Progenitor cell of endocrine pancreas (in vitro differentiated cells): ENCODE measurements at regions not wholly inside any gene's neighbourhood (a gene's known extent, or its start where the extent isn't known, plus 50 kb on each side); places are given as distances from the start of the nearest gene placed in this dataset.

Source experiments
- DNase-seq: peaks from one replicate; pipeline ENCODE4 v3.0.0; 2021; ENCODE audit warnings: low spot score; ENCODE audit not compliant: unreplicated experiment
- H3K27ac Mint-ChIP-seq: 2 replicates; pipeline ENCODE4 v1.8.0; 2021; ENCODE audit warnings: mild to moderate bottlenecking, moderate library complexity, mixed read lengths
- H3K27me3 Mint-ChIP-seq: 2 replicates; pipeline ENCODE4 v1.8.0; 2021; ENCODE audit warnings: mixed read lengths
- H3K36me3 Mint-ChIP-seq: 2 replicates; pipeline ENCODE4 v1.8.0; 2022; ENCODE audit warnings: mixed read lengths; ENCODE audit not compliant: insufficient read depth
- H3K4me1 Mint-ChIP-seq: 2 replicates; pipeline ENCODE4 v1.8.0; 2021; ENCODE audit warnings: low read depth, mixed read lengths
- H3K4me3 Mint-ChIP-seq: 2 replicates; pipeline ENCODE4 v1.8.0; 2021; ENCODE audit warnings: low read depth, mild to moderate bottlenecking, moderate library complexity, mixed read lengths
- H3K9me3 Mint-ChIP-seq: 2 replicates; pipeline ENCODE4 v1.8.0; 2021; ENCODE audit warnings: low read depth, mixed read lengths
- TF ChIP-seq, protein P1 (sequence below): fragments of 200-600 bp; sonication (generic); IDR thresholded peaks from one replicate; pipeline ENCODE4 v1.5.0; 2021; ENCODE audit warnings: antibody characterized with exemption, mild to moderate bottlenecking; ENCODE audit not compliant: unreplicated experiment

DNA sequence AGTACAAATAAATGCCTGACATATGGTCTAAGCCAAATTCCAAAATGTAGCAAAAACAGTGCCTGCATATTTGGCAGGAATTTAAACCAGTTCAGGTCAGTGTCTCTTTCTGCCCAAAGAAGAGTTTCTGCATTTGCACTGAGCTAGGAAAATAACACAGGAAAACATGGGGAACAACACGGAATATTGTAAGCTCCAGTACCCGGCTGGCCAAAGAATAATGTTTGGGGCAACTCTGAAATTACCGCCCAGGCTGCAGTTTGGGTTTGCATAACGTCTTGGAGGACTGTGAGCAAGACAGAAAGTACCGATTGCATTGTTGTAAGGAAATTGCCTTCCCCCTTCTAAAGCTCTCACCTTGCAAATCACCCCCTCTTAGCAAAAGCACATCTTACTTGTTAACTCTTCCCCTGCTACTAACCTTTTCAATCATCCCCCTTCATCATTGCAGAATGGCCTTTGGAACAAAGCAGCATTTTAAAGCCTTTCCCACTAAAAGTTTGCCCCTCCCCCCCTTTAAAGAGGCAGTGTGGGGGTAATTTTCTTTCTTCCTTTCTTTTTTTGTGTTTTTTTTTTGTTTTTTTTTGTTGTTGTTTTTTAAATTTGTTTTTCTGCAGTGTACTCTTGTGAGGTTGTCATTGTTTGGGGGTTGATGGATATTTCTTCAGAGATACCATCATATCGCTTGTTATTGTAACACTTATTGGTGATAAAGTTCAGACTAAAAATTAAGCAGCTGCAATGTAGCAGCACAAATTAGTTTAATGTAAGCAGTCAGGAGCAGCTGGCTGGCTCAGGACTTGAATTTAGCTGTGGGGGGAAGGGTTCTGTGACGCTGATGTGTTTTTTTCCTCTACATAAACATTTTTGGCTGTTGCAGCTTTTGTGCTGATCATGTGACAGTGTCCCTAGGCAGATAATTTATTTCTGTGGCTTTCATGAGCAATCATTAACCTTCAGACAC lies 100.0 kb upstream of the CITED2 start:
- Mint-ChIP-seq H3K4me3 (peak overlapping the region; percentile 52), H3K36me3 (no peaks in the 10 kb centered on the region), H3K27ac (peak overlapping the region; percentile 65), H3K27me3 (no peaks in the 10 kb centered on the region), H3K9me3 (no peaks in the 10 kb centered on the region), H3K4me1 (peaks cover 39% of the 10 kb centered on the region)
- TF ChIP-seq, protein P1, sequence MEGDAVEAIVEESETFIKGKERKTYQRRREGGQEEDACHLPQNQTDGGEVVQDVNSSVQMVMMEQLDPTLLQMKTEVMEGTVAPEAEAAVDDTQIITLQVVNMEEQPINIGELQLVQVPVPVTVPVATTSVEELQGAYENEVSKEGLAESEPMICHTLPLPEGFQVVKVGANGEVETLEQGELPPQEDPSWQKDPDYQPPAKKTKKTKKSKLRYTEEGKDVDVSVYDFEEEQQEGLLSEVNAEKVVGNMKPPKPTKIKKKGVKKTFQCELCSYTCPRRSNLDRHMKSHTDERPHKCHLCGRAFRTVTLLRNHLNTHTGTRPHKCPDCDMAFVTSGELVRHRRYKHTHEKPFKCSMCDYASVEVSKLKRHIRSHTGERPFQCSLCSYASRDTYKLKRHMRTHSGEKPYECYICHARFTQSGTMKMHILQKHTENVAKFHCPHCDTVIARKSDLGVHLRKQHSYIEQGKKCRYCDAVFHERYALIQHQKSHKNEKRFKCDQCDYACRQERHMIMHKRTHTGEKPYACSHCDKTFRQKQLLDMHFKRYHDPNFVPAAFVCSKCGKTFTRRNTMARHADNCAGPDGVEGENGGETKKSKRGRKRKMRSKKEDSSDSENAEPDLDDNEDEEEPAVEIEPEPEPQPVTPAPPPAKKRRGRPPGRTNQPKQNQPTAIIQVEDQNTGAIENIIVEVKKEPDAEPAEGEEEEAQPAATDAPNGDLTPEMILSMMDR, result no peak
- DNase-seq, result no peak

DNA sequence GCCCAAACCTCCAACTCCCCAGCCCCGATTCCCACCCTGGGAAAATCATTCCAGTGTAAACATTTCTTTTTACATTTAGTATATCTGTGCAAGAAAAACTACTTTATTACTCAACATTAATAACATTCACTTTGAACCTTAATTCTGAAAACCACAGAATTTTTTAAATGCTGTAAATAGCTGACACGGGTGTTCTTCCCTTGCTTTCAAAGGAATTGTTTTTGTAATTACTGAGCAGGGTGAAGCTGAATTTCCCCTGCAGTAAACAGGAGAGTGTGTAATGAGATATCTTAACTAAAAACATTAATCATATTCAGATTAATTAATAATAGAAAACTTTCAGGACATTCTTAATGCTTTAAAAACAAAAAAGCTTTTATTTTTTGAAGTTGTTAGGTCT lies 99.3 kb upstream of the CITED2 start:
- Mint-ChIP-seq H3K27me3 (no peaks in the 10 kb centered on the region), H3K27ac (peak overlapping the region; percentile 35), H3K4me3 (no peak overlapping the region), H3K4me1 (peaks cover 35% of the 10 kb centered on the region), H3K36me3 (no peaks in the 10 kb centered on the region), H3K9me3 (no peaks in the 10 kb centered on the region)
- no peak for DNase-seq
- TF ChIP-seq, protein P1, result no peak

DNA sequence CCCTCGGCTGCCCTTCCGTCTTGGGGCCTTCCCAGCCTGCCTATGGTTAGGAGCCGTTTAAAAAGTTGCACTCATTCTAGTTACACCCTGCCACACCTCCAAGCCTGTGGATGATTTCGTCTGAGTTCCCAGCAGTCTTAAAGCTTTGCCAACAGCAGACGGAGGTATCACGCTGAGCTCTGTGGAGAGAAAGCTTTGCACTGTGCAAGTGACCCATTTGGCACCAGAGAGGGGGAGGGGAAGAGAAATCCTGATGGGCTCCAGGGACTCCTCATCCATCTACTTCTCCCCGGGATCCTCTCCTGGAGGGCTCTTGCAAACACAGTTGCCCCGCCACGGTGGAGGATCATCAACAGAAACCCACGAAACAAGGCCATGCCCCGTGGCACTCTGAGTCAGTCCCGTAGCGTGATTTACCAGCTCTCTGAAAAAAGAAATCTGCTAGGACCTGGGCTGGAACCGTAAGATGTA lies 98.8 kb upstream of the CITED2 start:
- Mint-ChIP-seq H3K4me3 (no peak overlapping the region), H3K27me3 (no peaks in the 10 kb centered on the region), H3K9me3 (no peaks in the 10 kb centered on the region), H3K27ac (peak overlapping the region; percentile 35), H3K4me1 (peaks cover 35% of the 10 kb centered on the region), H3K36me3 (no peaks in the 10 kb centered on the region)
- TF ChIP-seq, protein P1, result no peak
- no peak for DNase-seq

DNA sequence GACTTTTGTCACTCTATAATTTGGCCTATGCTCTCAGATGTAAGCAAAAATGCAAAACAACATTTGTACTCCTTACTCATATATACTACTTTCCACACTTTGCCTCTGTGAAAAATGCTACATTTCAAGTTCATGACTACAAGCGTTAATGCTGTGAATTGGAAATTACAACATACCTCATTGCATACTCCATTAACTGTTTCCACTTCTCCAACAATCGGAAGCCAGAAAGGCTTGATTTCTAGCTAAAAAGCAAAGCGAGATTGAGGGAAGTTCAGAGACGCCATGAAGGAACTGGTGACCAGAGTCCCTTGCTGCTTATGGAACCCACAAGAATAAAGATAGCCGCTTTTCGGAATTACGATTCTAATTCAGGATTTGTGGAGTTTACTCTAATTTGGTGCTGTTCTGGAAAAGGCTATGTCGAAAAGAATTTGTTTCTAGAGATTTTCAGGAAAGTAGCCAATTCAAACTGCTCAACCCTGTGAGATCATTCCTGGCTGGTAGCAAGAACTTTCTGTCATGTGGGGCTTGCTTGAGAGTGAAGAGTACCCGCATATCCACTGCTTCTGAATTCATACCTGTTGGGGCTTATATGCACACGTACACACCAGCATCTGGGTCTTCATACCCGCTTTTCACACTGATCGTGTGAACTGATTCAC lies 98.0 kb upstream of the CITED2 start:
- H3K9me3 Mint-ChIP-seq, result no peaks in the 10 kb centered on the region
- peaks cover 33% of the 10 kb centered on the region for H3K4me1 Mint-ChIP-seq
- no peaks in the 10 kb centered on the region for H3K27me3 Mint-ChIP-seq
- no peak overlapping the region for H3K27ac Mint-ChIP-seq
- no peak for DNase-seq
- no peak overlapping the region for H3K4me3 Mint-ChIP-seq
- no peaks in the 10 kb centered on the region for H3K36me3 Mint-ChIP-seq
- TF ChIP-seq, protein P1, result no peak

DNA sequence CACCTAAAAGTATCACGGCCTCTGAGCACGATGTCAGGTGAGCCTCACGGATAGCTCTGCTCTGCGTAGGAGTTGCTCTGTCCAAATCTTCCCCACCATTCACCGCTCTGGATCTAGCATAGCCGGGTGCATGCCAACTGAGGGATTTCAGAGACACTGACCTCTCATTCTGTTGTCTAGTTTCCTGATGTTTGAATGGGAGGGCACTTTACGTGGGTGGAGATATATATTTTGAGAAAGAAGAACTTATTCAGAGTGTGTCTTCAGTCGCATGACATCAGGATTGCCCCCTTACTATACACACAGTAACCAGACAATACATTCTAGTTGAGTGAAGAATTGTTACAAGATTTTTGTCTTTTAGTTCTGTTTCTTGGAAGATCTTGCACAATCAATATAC lies 96.5 kb upstream of the CITED2 start:
- H3K27ac Mint-ChIP-seq, result no peak overlapping the region
- no peaks in the 10 kb centered on the region for H3K36me3 Mint-ChIP-seq
- no peak for DNase-seq
- TF ChIP-seq, protein P1, result no peak
- H3K4me1 Mint-ChIP-seq, result peaks cover 26% of the 10 kb centered on the region
- H3K9me3 Mint-ChIP-seq, result no peaks in the 10 kb centered on the region
- H3K27me3 Mint-ChIP-seq, result no peaks in the 10 kb centered on the region
- H3K4me3 Mint-ChIP-seq, result no peak overlapping the region
